A673 (cell line): ENCODE measurements at regions not wholly inside any gene's neighbourhood (a gene's known extent, or its start where the extent isn't known, plus 50 kb on each side); places are given as distances from the start of the nearest gene placed in this dataset.

ENCODE experiments used
- BruUV-seq: library from RNA; stranded (reverse); fragments of 400-500 nt; replicated peaks from 2 replicates; lab custom pipeline; 2021; lab: Mats Ljungman, UMichigan
- CTCF ChIA-PET: fragments of 300-600 bp; sonication (Branson Sonifier 250); formaldehyde crosslinking; loops from one replicate; lab custom pipeline; 2022; ENCODE audit warnings: antibody characterized with exemption; lab: Charles Lee
- POLR2A ChIA-PET: fragments of 300-600 bp; sonication (Branson Sonifier 250); formaldehyde crosslinking; loops from one replicate; lab custom pipeline; 2022; ENCODE audit warnings: antibody characterized with exemption; ENCODE audit not compliant: low non-redundant PET; lab: Charles Lee
- DNase-seq: peaks from one replicate; pipeline ENCODE4 v3.0.0-alpha.2; 2015; ENCODE audit warnings: low spot score
- H3K27ac ChIP-seq: fragments of 200-600 bp; sonication (generic); 2 replicates; pipeline ENCODE4 v1.5.1; 2016; ENCODE audit warnings: mixed run types, low read depth, mild to moderate bottlenecking, mixed read lengths, antibody characterized with exemption, low read length; ENCODE audit not compliant: poor library complexity, severe bottlenecking
- H3K27me3 ChIP-seq: fragments of 200-600 bp; sonication (generic); replicated peaks from 2 replicates; pipeline ENCODE4 v1.6.1; 2017; ENCODE audit warnings: mixed run types, low read depth, mild to moderate bottlenecking, mixed read lengths, antibody characterized with exemption, low read length; ENCODE audit not compliant: insufficient read depth, poor library complexity
- H3K36me3 ChIP-seq: fragments of 200-600 bp; sonication (generic); 2 replicates; pipeline ENCODE4 v1.6.1; 2016; ENCODE audit warnings: mixed run types, mild to moderate bottlenecking, mixed read lengths, antibody characterized with exemption, low read length; ENCODE audit not compliant: insufficient read depth, poor library complexity, severe bottlenecking
- H3K4me1 ChIP-seq: fragments of 200-600 bp; sonication (generic); 2 replicates; pipeline ENCODE4 v1.6.1; 2017; ENCODE audit warnings: mixed run types, mild to moderate bottlenecking, mixed read lengths, antibody characterized with exemption, low read length; ENCODE audit not compliant: insufficient read depth, poor library complexity, severe bottlenecking
- H3K4me3 ChIP-seq: fragments of 200-600 bp; sonication (generic); 2 replicates; pipeline ENCODE4 v1.5.1; 2016; ENCODE audit warnings: low read depth, mixed run types, mild to moderate bottlenecking, mixed read lengths, low read length; ENCODE audit not compliant: poor library complexity, severe bottlenecking
- H3K9me3 ChIP-seq: fragments of 200-600 bp; sonication (generic); 2 replicates; pipeline ENCODE4 v1.6.1; 2016; ENCODE audit warnings: mixed run types, low read depth, mild to moderate bottlenecking, mixed read lengths, antibody characterized with exemption, low read length; ENCODE audit not compliant: poor library complexity, severe bottlenecking
- EZH2 ChIP-seq: fragments of 200-600 bp; sonication (generic); IDR thresholded peaks from 2 replicates; pipeline ENCODE4 v1.6.1; 2017; ENCODE audit warnings: borderline replicate concordance, low read depth, mild to moderate bottlenecking, mixed read lengths, antibody characterized with exemption, low read length; ENCODE audit not compliant: poor library complexity, severe bottlenecking
- intact Hi-C: fragments of 100-400 bp; cut with micrococcal nuclease; formaldehyde crosslinking; loops from one replicate; pipeline ENCODE4 v1.10.0; 2022; ENCODE audit not compliant: unreplicated experiment
- TF ChIP-seq, protein P1 (sequence below): fragments of 300-800, 200-600 bp; sonication (generic); conservative IDR thresholded peaks from 2 replicates; pipeline ENCODE4 v1.5.1; 2017; ENCODE audit warnings: low read depth, mild to moderate bottlenecking, antibody characterized with exemption, low read length, moderate library complexity, mixed read lengths

DNA sequence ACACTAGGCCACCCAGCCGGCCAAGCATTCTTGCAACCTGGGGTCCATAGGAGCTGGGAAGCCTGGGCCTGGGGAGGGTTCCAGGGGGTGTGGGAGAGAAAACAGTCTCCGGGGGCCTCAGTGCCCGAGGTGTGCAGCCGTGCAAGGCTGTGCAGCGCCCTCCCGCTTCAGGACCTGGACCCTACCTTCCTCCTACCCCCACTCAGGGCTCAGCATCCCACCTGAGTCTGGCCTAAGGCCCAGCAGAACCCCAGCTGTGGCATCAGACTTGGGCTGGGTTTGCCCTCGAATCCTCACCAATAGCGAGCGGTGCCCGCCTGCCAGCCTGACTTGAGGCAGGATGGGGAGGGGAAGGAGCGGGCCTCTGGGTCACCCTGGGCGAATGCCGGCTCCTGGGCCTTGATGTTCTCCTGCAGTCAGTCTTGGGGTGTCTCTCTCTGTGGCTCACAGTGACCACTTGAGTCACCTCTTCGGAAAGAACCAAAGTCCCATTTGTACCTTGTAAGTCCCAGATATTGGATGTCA is 53.6 kb upstream of the PPARA start:
- H3K4me3 ChIP-seq: no peak overlapping the region
- peaks cover 87% of the 10 kb centered on the region for H3K36me3 ChIP-seq
- no peaks in the 10 kb centered on the region for H3K27me3 ChIP-seq
- no peak for DNase-seq
- no peaks in the 10 kb centered on the region for H3K9me3 ChIP-seq
- POLR2A ChIA-PET: no interaction called here
- CTCF ChIA-PET: no interaction called here
- intact Hi-C loops: no loop called here
- H3K27ac ChIP-seq: peak overlapping the region; percentile 10
- BruUV-seq: no TSS peak
- H3K4me1 ChIP-seq: no peaks in the 10 kb centered on the region
- no peak for TF ChIP-seq EZH2
- TF ChIP-seq, protein P1, sequence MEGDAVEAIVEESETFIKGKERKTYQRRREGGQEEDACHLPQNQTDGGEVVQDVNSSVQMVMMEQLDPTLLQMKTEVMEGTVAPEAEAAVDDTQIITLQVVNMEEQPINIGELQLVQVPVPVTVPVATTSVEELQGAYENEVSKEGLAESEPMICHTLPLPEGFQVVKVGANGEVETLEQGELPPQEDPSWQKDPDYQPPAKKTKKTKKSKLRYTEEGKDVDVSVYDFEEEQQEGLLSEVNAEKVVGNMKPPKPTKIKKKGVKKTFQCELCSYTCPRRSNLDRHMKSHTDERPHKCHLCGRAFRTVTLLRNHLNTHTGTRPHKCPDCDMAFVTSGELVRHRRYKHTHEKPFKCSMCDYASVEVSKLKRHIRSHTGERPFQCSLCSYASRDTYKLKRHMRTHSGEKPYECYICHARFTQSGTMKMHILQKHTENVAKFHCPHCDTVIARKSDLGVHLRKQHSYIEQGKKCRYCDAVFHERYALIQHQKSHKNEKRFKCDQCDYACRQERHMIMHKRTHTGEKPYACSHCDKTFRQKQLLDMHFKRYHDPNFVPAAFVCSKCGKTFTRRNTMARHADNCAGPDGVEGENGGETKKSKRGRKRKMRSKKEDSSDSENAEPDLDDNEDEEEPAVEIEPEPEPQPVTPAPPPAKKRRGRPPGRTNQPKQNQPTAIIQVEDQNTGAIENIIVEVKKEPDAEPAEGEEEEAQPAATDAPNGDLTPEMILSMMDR: no peak

DNA sequence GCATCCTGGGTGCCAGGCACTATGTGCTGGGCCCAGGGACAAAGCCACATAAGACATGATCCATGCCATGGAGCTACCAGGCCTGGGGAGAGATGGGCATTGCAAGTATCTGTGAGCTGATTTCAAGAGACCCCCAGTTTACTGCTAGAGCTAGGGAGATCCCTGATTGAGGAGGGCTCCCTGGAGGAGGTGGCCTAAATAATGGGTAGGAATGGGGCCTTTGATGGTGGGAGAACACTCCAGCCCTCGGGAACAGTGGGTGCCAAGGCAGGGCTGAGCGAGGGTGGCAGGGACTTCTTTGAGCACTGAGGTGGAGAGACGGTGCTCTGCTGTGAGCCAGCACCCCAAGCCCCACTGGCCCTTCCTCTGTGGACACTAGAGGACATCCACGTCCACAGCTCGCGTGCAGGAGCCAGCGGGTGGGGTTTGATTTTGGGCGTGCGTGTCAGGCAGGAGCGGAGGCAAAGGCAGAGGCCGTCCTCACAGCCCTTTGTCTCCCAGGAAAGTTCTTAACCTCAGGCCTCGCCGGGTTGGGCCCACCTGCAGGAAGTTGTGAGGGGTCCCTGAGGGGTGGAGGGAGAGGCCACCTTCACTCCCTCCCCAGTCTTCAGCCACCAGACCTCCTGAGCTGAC is 52.9 kb upstream of the PPARA start:
- intact Hi-C loops: no loop called here
- ChIA-PET POLR2A (no interaction called here), CTCF (no interaction called here)
- Histone ChIP-seq H3K4me3 (no peak overlapping the region), H3K4me1 (no peaks in the 10 kb centered on the region), H3K9me3 (no peaks in the 10 kb centered on the region), H3K36me3 (peaks cover 87% of the 10 kb centered on the region), H3K27ac (peak overlapping the region; percentile 10), H3K27me3 (no peaks in the 10 kb centered on the region)
- no TSS peak for BruUV-seq
- DNase-seq: no peak
- no peak for TF ChIP-seq EZH2
- TF ChIP-seq, protein P1: no peak

DNA sequence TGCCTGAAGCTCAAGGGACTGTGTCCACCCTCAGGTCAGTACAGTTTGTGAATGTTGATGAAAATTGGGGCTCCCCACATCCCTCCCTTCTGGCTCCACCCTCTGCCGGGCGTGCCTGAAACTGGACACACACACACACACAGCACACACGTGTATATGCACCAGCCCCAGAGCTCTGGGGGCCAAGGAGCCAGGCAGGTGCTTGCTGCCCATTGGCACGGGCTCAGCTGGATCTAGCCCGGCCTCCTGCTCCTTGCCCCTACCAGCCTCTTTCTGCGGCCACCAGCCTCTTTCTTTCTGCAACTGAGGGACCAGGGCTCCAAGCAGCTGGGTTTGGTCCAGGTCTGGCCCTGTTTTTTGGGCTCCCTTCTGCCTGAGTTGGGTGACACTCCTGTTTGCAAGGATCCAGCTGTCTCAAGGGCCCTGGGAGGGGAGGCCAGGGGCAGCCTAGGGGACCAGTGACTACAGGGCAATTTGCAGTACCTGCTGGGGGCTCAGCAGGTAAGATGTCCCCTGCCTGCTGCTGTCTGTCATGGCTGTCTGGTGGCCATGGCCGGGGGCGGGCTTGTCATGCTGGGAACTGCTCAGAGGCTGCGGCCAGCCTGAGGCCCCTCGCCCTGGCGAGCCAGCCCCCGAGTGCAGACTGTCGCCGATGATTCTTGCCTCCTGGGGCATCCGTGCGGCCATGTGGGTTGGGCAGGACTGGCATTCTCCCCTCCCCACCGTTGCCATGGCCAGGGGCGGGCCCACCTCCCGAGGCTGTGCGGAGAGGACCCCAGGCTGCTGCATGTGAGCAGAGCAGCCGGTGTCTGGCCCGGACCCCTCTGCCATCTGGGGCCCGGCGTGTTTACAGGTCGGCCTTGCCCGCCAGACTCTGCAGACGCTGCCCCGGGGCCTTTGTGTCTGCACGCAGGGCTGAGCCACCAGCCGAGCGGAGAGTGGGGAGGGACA is 51.5 kb upstream of the PPARA start:
- CTCF ChIA-PET: no interaction called here
- BruUV-seq: no TSS peak

More for the DNA sequence above, 51.5 kb upstream of the PPARA start:
- POLR2A ChIA-PET: interaction anchor here (0.6 kb wide), 2 partner anchors 22 to 208 kb away, joined by 3 to 4 read pairs; no protein-coding TSS in a partner anchor
- Histone ChIP-seq H3K27me3 (no peaks in the 10 kb centered on the region), H3K9me3 (no peaks in the 10 kb centered on the region), H3K4me1 (no peaks in the 10 kb centered on the region), H3K27ac (no peak overlapping the region), H3K36me3 (peaks cover 88% of the 10 kb centered on the region), H3K4me3 (no peak overlapping the region)
- TF ChIP-seq, protein P1: no peak
- TF ChIP-seq EZH2: no peak
- intact Hi-C loops: no loop called here
- no peak for DNase-seq
